Hepatocyte (in vitro differentiated cells): ENCODE measurements at regions not wholly inside any gene's neighbourhood (a gene's known extent, or its start where the extent isn't known, plus 50 kb on each side); places are given as distances from the start of the nearest gene placed in this dataset.

Experiments used
- EZH2phosphoT487 ChIP-seq: fragments of 200-600 bp; sonication (generic); IDR thresholded peaks from one replicate; pipeline ENCODE4 v1.6.1; 2018; ENCODE audit warnings: antibody characterized with exemption, mild to moderate bottlenecking, low read depth, moderate library complexity; ENCODE audit not compliant: unreplicated experiment, severe bottlenecking
- TF ChIP-seq, protein P1 (sequence below): fragments of 200-600 bp; sonication (generic); IDR thresholded peaks from 2 replicates; pipeline ENCODE4 v1.5.1; 2016; ENCODE audit warnings: antibody characterized with exemption, mild to moderate bottlenecking; ENCODE audit not compliant: poor library complexity

DNA sequence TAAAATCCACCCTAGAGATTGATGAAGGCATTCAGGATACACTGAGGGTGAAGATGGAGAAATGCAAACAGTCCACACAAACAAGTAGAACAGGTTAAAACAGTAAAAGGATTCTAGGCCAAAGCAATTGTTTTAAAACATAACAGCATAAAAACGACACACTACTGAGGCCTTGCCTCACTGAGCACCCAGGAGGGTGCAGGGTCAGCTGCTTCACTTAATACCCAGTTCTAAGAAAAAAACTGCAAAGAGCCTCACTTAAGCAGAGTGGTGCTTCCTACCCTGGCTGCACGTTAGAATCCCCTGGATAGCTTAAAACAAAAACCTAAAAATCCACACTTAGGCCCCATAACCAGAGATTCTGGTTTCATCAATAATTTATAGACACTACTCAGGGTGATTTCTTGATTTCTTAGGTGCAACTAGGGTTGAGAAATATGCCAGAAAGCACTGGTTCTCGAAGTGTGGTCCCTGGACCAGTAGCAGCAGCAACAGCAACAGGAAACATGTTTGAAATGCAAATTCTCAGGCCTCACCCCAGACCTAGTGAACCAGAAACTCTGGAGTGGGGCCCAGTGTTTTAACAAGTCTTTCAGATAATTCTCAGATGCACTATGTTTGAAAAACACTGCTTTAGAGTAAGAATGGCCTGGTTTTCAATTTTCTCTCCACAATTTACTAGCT lies 279.1 kb downstream of the ZEB2 start:
- TF ChIP-seq, protein P1, sequence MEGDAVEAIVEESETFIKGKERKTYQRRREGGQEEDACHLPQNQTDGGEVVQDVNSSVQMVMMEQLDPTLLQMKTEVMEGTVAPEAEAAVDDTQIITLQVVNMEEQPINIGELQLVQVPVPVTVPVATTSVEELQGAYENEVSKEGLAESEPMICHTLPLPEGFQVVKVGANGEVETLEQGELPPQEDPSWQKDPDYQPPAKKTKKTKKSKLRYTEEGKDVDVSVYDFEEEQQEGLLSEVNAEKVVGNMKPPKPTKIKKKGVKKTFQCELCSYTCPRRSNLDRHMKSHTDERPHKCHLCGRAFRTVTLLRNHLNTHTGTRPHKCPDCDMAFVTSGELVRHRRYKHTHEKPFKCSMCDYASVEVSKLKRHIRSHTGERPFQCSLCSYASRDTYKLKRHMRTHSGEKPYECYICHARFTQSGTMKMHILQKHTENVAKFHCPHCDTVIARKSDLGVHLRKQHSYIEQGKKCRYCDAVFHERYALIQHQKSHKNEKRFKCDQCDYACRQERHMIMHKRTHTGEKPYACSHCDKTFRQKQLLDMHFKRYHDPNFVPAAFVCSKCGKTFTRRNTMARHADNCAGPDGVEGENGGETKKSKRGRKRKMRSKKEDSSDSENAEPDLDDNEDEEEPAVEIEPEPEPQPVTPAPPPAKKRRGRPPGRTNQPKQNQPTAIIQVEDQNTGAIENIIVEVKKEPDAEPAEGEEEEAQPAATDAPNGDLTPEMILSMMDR, result no peak
- no peak for TF ChIP-seq EZH2phosphoT487
